Smooth muscle cell (in vitro differentiated cells): ENCODE measurements at regions not wholly inside any gene's neighbourhood (a gene's known extent, or its start where the extent isn't known, plus 50 kb on each side); places are given as distances from the start of the nearest gene placed in this dataset.
A peak's percentile ranks its signal among the peaks of the same experiment; 100 is the strongest.

Source experiments
- DNase-seq: peaks from one replicate; lab custom pipeline; 2025; ENCODE audit not compliant: unreplicated experiment; lab: John Stamatoyannopoulos, UW
- H2AFZ ChIP-seq: fragments of 200-600 bp; sonication (generic); 2 replicates; pipeline ENCODE4 v1.6.0; 2016; ENCODE audit warnings: antibody characterized with exemption, low read depth, mild to moderate bottlenecking
- H3F3A ChIP-seq: fragments of 200-600 bp; sonication (generic); 2 replicates; pipeline ENCODE4 v1.6.0; 2017; ENCODE audit warnings: antibody characterized with exemption, low read depth
- H3K27ac ChIP-seq: fragments of 200-600 bp; sonication (generic); 2 replicates; pipeline ENCODE4 v1.5.1; 2016; ENCODE audit warnings: low read depth, mild to moderate bottlenecking
- H3K27me3 ChIP-seq: fragments of 200-600 bp; sonication (generic); 2 replicates; pipeline ENCODE4 v1.6.1; 2016; ENCODE audit warnings: low read depth, mild to moderate bottlenecking
- H3K36me3 ChIP-seq: fragments of 200-600 bp; sonication (generic); 2 replicates; pipeline ENCODE4 v1.5.1; 2016; ENCODE audit warnings: low read depth
- H3K4me1 ChIP-seq: fragments of 200-600 bp; sonication (generic); 2 replicates; pipeline ENCODE4 v1.5.1; 2016; ENCODE audit warnings: low read depth
- H3K4me2 ChIP-seq: fragments of 200-600 bp; sonication (generic); 2 replicates; pipeline ENCODE4 v1.6.0; 2016; ENCODE audit warnings: mild to moderate bottlenecking
- H3K4me3 ChIP-seq: fragments of 200-600 bp; sonication (generic); 2 replicates; pipeline ENCODE4 v1.5.1; 2016; ENCODE audit warnings: mild to moderate bottlenecking
- H3K79me2 ChIP-seq: fragments of 200-600 bp; sonication (generic); 2 replicates; pipeline ENCODE4 v1.6.0; 2016; ENCODE audit warnings: low read depth, mild to moderate bottlenecking
- H3K9ac ChIP-seq: fragments of 200-600 bp; sonication (generic); 2 replicates; pipeline ENCODE4 v1.6.0; 2016; ENCODE audit warnings: low read depth
- H3K9me3 ChIP-seq: fragments of 200-600 bp; sonication (generic); replicated peaks from 2 replicates; pipeline ENCODE4 v1.5.1; 2016; ENCODE audit warnings: low read depth
- H4K20me1 ChIP-seq: fragments of 200-600 bp; sonication (generic); 2 replicates; pipeline ENCODE4 v1.6.0; 2016; ENCODE audit warnings: low read depth
- CTCF ChIP-seq: fragments of 200-600 bp; sonication (generic); IDR thresholded peaks from 2 replicates; pipeline ENCODE4 v1.5.1; 2017; ENCODE audit warnings: borderline replicate concordance, mild to moderate bottlenecking, antibody characterized with exemption; ENCODE audit not compliant: insufficient read depth, poor library complexity, severe bottlenecking
- WGBS: methylation state at CpG from one replicate; pipeline ENCODE4 v1.1.7; 2016; ENCODE audit warnings: low lambda C conversion rate; 5-methylcytosine and 5-hydroxymethylcytosine counted together

GRCh38 chr4:11549525-11549924, 120.8 kb upstream of the HS3ST1 start:
- Histone ChIP-seq H2AFZ (no peak overlapping the region), H3K4me2 (peak overlapping the region; percentile 16), H3K9me3 (peaks cover 3% of the 10 kb centered on the region), H4K20me1 (no peaks in the 10 kb centered on the region), H3K27ac (peak overlapping the region; percentile 82), H3K27me3 (no peaks in the 10 kb centered on the region), H3F3A (no peaks in the 10 kb centered on the region), H3K4me3 (no peak overlapping the region), H3K36me3 (no peaks in the 10 kb centered on the region), H3K9ac (peak overlapping the region; percentile 6), H3K4me1 (no peaks in the 10 kb centered on the region), H3K79me2 (no peaks in the 10 kb centered on the region)
- DNase-seq, result no peak
- TF ChIP-seq CTCF, result no peak

DNA sequence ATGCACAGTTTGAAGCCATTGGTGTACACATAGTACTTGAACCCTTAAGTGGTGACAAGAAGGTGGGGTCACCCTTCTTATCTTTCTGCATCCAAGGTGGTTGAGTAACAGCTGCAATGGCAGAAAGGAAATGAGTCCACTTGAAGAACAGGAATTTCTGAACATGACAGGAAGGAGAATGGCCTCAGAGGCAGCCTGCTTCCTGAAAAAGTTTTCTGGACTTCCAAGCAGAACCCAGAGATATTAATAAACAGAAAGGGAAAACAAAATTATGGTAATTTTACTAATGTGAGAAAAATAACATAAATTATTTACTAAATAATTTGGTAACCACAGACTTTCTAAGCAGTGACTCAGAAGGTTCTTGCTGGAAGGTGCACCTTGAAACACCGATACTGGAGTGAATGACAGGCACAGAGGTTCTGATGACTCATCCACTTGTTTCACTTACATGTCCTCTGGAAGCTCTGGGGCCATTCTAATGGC, 119.9 kb upstream of the HS3ST1 start:
- no peak for TF ChIP-seq CTCF
- DNase-seq, result no peak
- Histone ChIP-seq H3K79me2 (no peaks in the 10 kb centered on the region), H2AFZ (no peak overlapping the region), H3K36me3 (no peaks in the 10 kb centered on the region), H3K9ac (no peak overlapping the region), H3K4me2 (no peak overlapping the region), H3K4me3 (no peak overlapping the region), H3F3A (no peaks in the 10 kb centered on the region), H4K20me1 (no peaks in the 10 kb centered on the region), H3K27me3 (no peaks in the 10 kb centered on the region), H3K9me3 (peaks cover 3% of the 10 kb centered on the region), H3K27ac (peak overlapping the region; percentile 82), H3K4me1 (no peaks in the 10 kb centered on the region)
- 58% methylated on average over 1 of the region's 1 CpG for WGBS

- Histone ChIP-seq H3K9ac (no peak overlapping the region), H3K79me2 (no peaks in the 10 kb centered on the region), H3K27me3 (no peaks in the 10 kb centered on the region), H3K36me3 (no peaks in the 10 kb centered on the region), H2AFZ (no peak overlapping the region), H3K27ac (no peak overlapping the region), H3K9me3 (peaks cover under 1% of the 10 kb centered on the region), H3K4me1 (no peaks in the 10 kb centered on the region), H4K20me1 (no peaks in the 10 kb centered on the region), H3K4me2 (no peak overlapping the region), H3F3A (no peaks in the 10 kb centered on the region), H3K4me3 (no peak overlapping the region)
- WGBS, result 100% methylated on average over 1 of the region's 1 CpG
- no peak for DNase-seq
- no peak for TF ChIP-seq CTCF
Measured at GRCh38 chr4:11546391-11547175, 117.9 kb upstream of the HS3ST1 start.

DNA sequence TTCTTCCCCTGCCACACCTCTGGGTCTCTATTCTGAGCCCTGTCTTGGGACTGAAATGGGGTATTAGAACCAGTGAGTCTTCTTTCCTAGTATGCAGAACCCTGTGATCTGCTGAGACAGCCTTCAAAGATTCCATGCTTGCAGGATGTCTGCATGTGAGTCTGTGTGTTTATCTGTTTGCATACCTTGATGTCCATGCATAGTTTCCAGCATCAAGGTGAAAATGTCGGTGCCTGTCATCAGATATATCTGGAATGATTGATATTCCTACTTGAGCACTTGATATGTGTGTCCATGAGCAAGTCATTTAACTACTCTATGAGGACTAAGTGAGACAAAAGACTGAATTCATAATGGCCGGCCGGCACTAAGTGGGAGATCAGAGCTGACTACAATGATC, 117.0 kb upstream of the HS3ST1 start:
- no peaks in the 10 kb centered on the region for H3K4me1 ChIP-seq
- no peaks in the 10 kb centered on the region for H3K9me3 ChIP-seq
- no peak overlapping the region for H3K27ac ChIP-seq
- no peak overlapping the region for H3K9ac ChIP-seq
- 94% methylated on average over 3 of the region's 3 CpGs for WGBS
- H4K20me1 ChIP-seq, result no peaks in the 10 kb centered on the region
- H3K79me2 ChIP-seq, result no peaks in the 10 kb centered on the region
- H3K36me3 ChIP-seq, result no peaks in the 10 kb centered on the region
- H3K4me3 ChIP-seq, result no peak overlapping the region
- no peaks in the 10 kb centered on the region for H3F3A ChIP-seq
- no peak for TF ChIP-seq CTCF
- no peak overlapping the region for H2AFZ ChIP-seq
- H3K4me2 ChIP-seq, result no peak overlapping the region
- H3K27me3 ChIP-seq, result no peaks in the 10 kb centered on the region
- DNase-seq, result no peak
